KG1 (cell line): ENCODE measurements at regions not wholly inside any gene's neighbourhood (a gene's known extent, or its start where the extent isn't known, plus 50 kb on each side); places are given as distances from the start of the nearest gene placed in this dataset.
"Not testable (repeated sequence)": the region's sequence is repeated elsewhere in the genome, so short reads cannot be mapped to it uniquely, and the experiment has no call there.

ENCODE experiments used
- DNase-seq: peaks from one replicate; lab custom pipeline; 2025; lab: John Stamatoyannopoulos, UW

DNA sequence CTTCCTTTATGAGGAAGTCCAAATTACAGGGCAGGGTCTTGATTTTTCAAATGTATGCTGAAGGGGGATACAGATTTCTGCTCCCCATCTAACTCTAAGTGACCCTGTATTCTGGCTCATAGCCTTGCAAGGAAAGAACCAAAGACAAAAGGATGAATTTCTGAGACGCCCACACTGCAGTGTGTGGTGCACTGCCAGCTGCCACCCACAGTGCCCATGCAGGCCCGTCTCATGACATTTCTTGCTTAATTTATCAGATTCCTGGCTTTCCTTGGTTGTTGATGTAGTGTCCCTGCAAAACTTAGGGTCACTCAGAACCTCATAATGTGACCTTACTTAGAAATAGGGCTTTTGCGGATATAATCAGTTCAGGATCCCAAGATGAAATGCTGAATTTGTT is 68.0 kb downstream of the CBLN4 start:
- DNase-seq: no peak

GRCh38 chr20:55936209-55936595 is 69.1 kb downstream of the CBLN4 start:
- no peak for DNase-seq

DNA sequence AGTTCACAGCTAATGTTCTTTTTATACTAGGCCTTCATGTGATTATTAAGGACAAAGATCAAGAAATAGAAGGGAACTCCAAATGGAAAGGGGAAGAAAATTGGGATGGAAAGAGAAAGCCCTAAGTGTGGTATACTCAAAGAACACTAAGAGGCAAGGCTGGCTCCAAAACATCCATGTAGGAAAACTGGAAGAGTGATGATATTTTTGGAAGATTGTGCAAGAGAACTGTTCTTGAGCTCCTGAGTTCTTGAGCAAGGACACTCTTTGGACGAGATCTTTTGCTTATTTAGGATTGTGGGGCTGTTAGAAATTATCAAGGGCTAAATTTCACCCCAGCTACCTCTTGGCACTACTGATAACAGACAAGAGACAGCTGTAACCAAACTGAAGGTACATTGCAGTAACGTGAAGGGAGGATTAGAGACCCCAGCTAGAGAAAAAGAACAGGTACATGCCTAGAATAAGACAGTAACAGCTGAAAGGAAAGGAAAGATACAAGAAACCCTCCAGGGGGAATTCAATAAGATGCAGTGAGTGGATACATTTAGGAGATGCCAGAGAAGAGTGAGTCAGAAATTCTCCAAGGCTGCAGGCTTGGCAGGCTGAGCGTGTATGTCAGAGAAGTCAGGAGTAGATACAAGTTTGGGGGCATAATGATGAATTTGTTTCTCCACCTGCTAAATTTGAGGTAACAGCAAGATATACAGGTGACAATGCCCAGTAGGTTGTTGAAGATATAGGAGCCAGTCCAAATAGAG is 69.7 kb downstream of the CBLN4 start:
- no peak for DNase-seq

GRCh38 chr20:55934146-55934545 is 71.2 kb downstream of the CBLN4 start:
- no peak for DNase-seq

- not testable (repeated sequence) for DNase-seq
These were observed 74.4 kb downstream of the CBLN4 start for GRCh38 chr20:55930876-55931275.

DNA sequence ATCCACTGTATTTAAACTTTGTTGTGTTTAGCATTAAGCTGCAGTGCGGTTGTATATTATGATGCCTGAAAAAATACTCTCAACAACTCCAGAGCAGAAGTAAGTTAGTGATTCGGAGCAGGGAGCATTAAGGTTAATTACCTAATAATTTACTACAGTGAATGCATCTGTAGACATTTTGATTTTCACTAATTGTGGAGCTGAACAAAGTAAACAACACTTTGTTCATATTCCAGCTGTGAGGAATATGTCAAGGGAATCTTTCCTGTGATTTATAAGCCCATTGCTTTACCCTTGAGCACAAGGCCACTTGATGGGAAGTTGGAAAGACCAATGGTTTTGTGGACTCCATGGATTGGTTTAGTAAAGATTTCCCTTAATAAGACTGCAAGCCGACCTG is 77.1 kb downstream of the CBLN4 start:
- DNase-seq: no peak

- no peak for DNase-seq
These were observed 85.4 kb downstream of the CBLN4 start for GRCh38 chr20:55919956-55920355.

- no peak for DNase-seq
These were observed 86.0 kb downstream of the CBLN4 start for GRCh38 chr20:55919319-55919718.

DNA sequence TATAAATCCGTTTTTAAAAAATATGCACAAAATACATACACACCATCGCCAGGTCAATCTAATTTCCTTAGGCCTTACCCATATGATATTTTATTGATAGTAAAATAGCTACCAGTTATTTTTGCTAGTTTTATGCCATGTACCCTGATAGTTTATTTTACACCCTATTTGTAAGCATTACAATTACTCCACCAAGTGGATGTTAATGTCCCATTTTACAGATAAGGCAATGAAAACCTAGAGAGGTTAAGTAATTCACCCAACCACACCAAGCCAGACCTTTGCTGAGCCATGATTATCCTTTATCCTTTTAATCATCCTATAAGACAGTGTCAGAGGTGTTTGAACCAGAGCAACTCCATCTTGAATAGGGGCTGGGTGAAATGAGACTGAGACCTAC is 86.8 kb downstream of the CBLN4 start:
- no peak for DNase-seq

DNA sequence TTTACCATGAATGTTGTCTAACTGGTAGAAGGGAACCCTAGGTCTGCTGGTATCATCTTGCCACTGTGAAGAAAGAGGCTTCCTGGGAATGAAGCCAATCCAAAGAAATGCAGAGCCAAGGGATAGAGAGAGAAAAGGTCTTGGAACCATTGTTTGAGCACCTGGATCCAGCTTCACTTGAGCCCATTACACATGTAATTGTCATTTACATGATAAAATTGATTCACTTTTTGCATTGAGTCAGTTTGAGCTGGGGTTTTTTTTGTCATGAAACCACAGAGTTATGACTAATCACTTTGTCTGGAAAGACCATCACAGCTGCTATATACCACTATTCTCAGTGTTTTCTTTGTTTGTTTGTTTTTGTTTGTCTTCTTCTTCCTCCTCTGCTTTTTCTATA is 112.3 kb downstream of the CBLN4 start:
- no peak for DNase-seq

DNA sequence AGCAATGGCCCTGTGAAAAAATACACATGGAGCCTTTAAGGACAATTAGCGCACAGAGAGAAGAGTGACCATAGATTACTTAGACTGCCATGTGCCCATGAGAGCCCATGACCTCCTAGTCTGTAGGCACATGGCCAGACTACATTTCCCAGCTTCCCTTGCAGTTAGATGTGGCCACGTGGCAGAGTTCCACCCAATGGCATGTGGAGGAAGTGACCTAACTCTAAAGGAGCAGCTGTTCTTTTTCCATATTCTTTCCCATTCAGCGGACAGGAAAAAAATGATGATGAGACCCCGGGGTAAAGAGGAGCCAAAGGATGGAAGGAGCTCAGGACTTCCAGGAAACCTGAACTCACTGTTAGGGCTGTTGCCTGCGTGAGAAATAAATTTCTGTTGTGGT is 116.6 kb downstream of the CBLN4 start:
- DNase-seq: no peak

- no peak for DNase-seq
These were observed 122.4 kb downstream of the CBLN4 start for GRCh38 chr20:55882910-55883309.

- DNase-seq: no peak
These were observed 123.0 kb downstream of the CBLN4 start for GRCh38 chr20:55882286-55882685.

DNA sequence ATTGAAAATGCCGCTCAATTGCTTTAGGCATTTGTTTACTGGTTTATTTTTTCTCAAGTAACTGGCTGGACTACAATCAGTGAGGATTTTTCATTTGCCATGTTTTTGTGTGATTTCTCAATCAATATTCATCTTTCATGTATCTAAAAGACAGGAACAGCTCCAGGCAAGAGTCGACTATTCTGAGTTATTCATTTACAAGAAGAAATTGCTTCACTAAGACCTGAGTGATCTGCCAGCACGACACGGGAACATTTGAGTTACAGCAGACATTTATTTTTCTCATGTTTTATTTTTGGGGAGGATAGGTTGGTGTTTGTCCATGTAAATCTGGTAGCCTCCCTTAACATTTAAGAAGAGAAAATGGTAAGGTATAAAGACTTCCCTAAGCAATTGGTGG is 124.1 kb downstream of the CBLN4 start:
- DNase-seq: no peak

GRCh38 chr20:55880361-55880760 is 125.0 kb downstream of the CBLN4 start:
- DNase-seq: no peak

- no peak for DNase-seq
These were observed 150.3 kb downstream of the CBLN4 start for GRCh38 chr20:55855052-55855451.

DNA sequence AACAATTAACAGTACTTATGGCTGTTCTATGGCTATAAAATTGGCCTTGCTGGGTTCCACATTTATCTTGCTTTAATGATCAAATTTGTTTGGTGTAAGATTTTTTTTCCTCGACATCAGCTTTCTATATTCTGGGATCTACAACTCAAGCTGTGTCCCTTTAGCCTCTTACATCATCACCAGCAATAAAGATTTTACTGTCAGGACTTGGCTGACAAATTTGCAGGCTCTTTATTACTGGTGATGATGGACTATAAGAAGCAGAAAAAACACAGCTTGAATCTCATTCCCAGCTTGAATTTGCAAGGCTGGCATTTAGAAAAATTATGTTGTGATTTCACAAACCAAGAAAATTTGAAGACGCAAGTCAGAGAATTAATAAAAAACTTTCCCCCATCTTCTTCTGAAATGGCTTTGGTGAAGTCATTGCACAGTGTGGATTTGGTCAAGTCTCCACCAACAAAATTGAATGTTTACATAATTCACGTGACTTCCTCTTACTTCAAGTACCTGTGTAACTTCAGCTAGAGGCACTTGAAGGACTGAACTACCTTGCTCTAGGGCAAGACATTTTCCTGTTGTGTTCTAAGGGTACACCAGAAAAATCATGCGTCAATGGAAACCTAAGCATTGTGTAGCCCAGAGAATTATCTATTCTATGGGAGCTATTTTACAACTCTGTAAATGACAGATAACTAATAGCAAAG is 175.0 kb downstream of the CBLN4 start:
- DNase-seq: no peak

DNA sequence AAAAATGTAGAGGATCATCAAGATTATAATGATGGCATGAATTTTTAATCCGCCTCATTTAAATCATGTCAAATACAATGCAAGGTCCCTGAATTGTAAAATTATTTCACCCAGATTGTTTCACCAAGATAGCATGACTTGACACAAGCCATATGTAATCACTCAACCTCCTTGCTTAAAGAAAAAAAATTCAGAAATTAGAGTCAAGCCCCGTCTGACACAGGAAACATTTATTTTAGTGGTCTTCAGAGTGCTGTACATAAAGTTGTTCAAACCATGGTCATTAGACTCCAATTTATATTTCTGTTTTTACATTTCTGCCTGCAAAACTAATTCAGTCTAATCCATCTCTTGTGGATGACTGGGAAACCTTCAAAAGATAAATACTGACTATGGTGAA is 200.2 kb downstream of the CBLN4 start:
- no peak for DNase-seq

- no peak for DNase-seq
These were observed 204.6 kb downstream of the CBLN4 start for GRCh38 chr20:55800552-55801245.

DNA sequence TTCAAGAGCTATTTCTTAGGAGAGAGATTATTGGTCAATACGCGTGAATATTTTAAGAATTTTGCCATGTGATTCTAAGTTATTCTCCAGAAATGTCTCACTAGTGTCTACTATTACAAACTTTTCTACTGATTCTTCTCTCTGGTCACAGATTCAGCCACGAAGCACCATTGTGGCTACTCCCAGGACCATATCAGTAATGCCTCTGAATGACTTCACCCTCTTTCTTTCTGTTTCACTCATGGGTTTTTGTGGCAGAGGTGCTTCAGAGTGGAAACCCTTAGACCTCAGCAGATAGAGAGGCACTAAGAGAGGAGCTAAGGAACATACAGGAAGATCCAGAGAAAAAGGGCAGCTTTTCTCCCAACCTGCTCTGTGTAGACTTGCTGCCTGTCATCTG is 211.3 kb downstream of the CBLN4 start:
- DNase-seq: no peak

DNA sequence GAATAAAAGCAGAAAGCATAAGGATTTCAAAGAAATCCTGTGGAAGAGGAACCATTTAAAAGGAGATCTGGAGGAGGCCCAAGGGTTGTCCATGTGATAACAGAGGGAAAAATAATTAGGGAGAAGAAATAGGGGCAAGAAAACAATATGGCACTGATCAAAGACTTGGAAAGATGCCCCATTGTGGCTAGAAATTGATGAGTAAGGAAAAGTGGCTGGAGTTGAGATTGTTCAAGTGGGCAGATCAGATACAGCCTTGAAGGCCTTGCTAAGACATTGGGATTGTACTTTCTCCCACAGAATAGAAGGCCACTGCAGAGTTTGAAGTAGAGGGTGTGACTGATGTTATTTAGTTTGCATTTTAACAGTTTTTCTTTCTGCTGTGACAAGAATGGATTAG is 213.3 kb downstream of the CBLN4 start:
- no peak for DNase-seq

GRCh38 chr20:55790178-55790577 is 215.1 kb downstream of the CBLN4 start:
- no peak for DNase-seq

GRCh38 chr20:55784036-55784435 is 221.3 kb downstream of the CBLN4 start:
- DNase-seq: no peak
